K562 (cell line): ENCODE measurements at regions not wholly inside any gene's neighbourhood (a gene's known extent, or its start where the extent isn't known, plus 50 kb on each side); places are given as distances from the start of the nearest gene placed in this dataset.

Source experiments
- ATAC-seq: fragments of 200-7000 bp; cut with Tn5 transposase; 3 replicates; pipeline ENCODE4 v1.9.1; 2020; ENCODE audit warnings: moderate library complexity
- BruUV-seq: library from RNA; stranded (reverse); fragments of 400-500 nt; replicated peaks from 2 replicates; lab custom pipeline; 2021; lab: Mats Ljungman, UMichigan
- CTCF ChIA-PET: fragments of 300-600 bp; formaldehyde crosslinking; extraction: SDS; loops from one replicate; lab custom pipeline; 2021; ENCODE audit warnings: low intra/inter-chr PET ratio; lab: Yijun Ruan, JAX
- POLR2A ChIA-PET: fragments of 300-600, 350-650 bp; sonication (Branson Sonifier 250); formaldehyde crosslinking; extraction: SDS; loops from one replicate; lab custom pipeline; 2021; ENCODE audit warnings: antibody characterized with exemption, inconsistent platforms; lab: Yijun Ruan, JAX
- DNase-seq, 4 experiments: peaks; one replicate each; pipeline versions ENCODE4 v3.0.0 to v3.0.0-alpha.2; 2011 to 2018; ENCODE audit warnings: low spot score in 3 of 4, mixed read lengths in 3 of 4; ENCODE audit errors: extremely low read depth in 1 of 4
- FAIRE-seq: peaks from 2 replicates; lab custom pipeline; 2011; peaks lifted over from hg19 to GRCh38; lab: Jason Lieb, UNC
- H2AFZ ChIP-seq: 2 replicates; pipeline ENCODE4 v1.6.0; 2011; ENCODE audit warnings: low read depth, low read length, control low read depth, inconsistent platforms
- H3K27ac ChIP-seq: fragments of 200-600 bp; 3 replicates; pipeline ENCODE4 v1.8.0; 2011; ENCODE audit warnings: low read depth, mild to moderate bottlenecking, control low read depth, inconsistent platforms, low read length, moderate library complexity, mixed read lengths; ENCODE audit errors: extremely low read depth
- H3K27me3 ChIP-seq, 2 experiments: fragments of 300-600 bp in 1 of 2; 2 replicates in 1 of 2; 3 replicates in 1 of 2; pipeline versions ENCODE4 v1.6.0 to v1.8.0; 2011; ENCODE audit warnings: inconsistent platforms in 2 of 2, low read length in 2 of 2, mild to moderate bottlenecking in 1 of 2, mixed read lengths in 1 of 2, moderate library complexity in 1 of 2; ENCODE audit not compliant: control insufficient read depth in 2 of 2, insufficient read depth in 2 of 2
- H3K36me3 ChIP-seq: fragments of 300-600 bp; 3 replicates; pipeline ENCODE4 v1.8.0; 2011; ENCODE audit warnings: mild to moderate bottlenecking, low read length, inconsistent platforms; ENCODE audit not compliant: control insufficient read depth, insufficient read depth
- H3K4me1 ChIP-seq, 2 experiments: fragments of 200-600 bp in 1 of 2; replicated peaks in 1 of 2; 2 replicates in 1 of 2; 3 replicates in 1 of 2; pipeline versions ENCODE4 v1.5.1 to v1.8.0; 2011; ENCODE audit warnings: inconsistent platforms in 2 of 2, low read length in 2 of 2, mild to moderate bottlenecking in 1 of 2, mixed read lengths in 1 of 2, moderate library complexity in 1 of 2; ENCODE audit not compliant: control insufficient read depth in 2 of 2, insufficient read depth in 2 of 2
- H3K4me2 ChIP-seq: 2 replicates; pipeline ENCODE4 v1.6.1; 2011; ENCODE audit warnings: low read length, control low read depth, inconsistent platforms, mixed read lengths; ENCODE audit not compliant: insufficient read depth
- H3K4me3 ChIP-seq: fragments of 200-600 bp; sonication (generic), shearing (Covaris generic); 2 replicates; pipeline ENCODE4 v1.5.1; 2016; ENCODE audit warnings: control low read depth, inconsistent platforms
- H3K79me2 ChIP-seq: fragments of 200-600 bp; 3 replicates; pipeline ENCODE4 v1.8.0; 2011; ENCODE audit warnings: low read length, inconsistent platforms; ENCODE audit not compliant: control insufficient read depth, insufficient read depth
- H3K9ac ChIP-seq, 2 experiments: 2 replicates each; pipeline versions ENCODE4 v1.6.0 to v1.6.1; 2011; ENCODE audit warnings: low read depth in 2 of 2, low read length in 2 of 2, control low read depth in 1 of 2, inconsistent platforms in 1 of 2, mild to moderate bottlenecking in 1 of 2, mixed read lengths in 1 of 2; ENCODE audit not compliant: insufficient read depth in 1 of 2
- H3K9me1 ChIP-seq: one replicate; pipeline ENCODE4 v1.6.0; 2011; ENCODE audit warnings: inconsistent platforms, mild to moderate bottlenecking, low read length, moderate library complexity; ENCODE audit not compliant: control insufficient read depth, insufficient read depth
- H3K9me3 ChIP-seq: replicated peaks from 2 replicates; pipeline ENCODE4 v1.5.1; 2011; ENCODE audit warnings: low read depth, low read length, inconsistent platforms; ENCODE audit not compliant: control insufficient read depth, insufficient read depth
- H4K20me1 ChIP-seq: replicated peaks from 2 replicates; pipeline ENCODE4 v1.6.1; 2011; ENCODE audit warnings: low read length, inconsistent platforms, mixed read lengths; ENCODE audit not compliant: control insufficient read depth, insufficient read depth
- BCOR ChIP-seq: fragments of 450-650 bp; IDR thresholded peaks from 2 replicates; pipeline ENCODE4 v1.6.1; 2016
- EP300 ChIP-seq: IDR thresholded peaks from 2 replicates; pipeline ENCODE4 v1.6.1; 2012; ENCODE audit warnings: low read length, improper control_type of control experiment
- GATA2 ChIP-seq: sonication (generic); formaldehyde crosslinking; IDR thresholded peaks from 2 replicates; pipeline ENCODE4 v1.4.0; 2020; ENCODE audit warnings: mild to moderate bottlenecking, missing genetic modification reagents
- HNRNPK ChIP-seq: fragments of 200-400 bp; formaldehyde crosslinking; IDR thresholded peaks from one replicate; pipeline ENCODE4 v1.6.1; 2018; ENCODE audit warnings: mild to moderate bottlenecking, low read depth, low read length; ENCODE audit not compliant: poor library complexity, severe bottlenecking
- HOXB6 ChIP-seq: fragments of 250-450 bp; sonication (Bioruptor Pico); IDR thresholded peaks from 2 replicates; pipeline ENCODE4 v1.5.1; 2022; ENCODE audit warnings: mild to moderate bottlenecking, borderline replicate concordance
- PCBP1 ChIP-seq: fragments of 200-400 bp; formaldehyde crosslinking; IDR thresholded peaks from 2 replicates; pipeline ENCODE4 v1.6.1; 2018; ENCODE audit warnings: mild to moderate bottlenecking, low read depth, low read length; ENCODE audit not compliant: poor library complexity, severe bottlenecking
- SAFB ChIP-seq: fragments of 200-400 bp; formaldehyde crosslinking; IDR thresholded peaks from 2 replicates; pipeline ENCODE4 v1.6.1; 2017; ENCODE audit warnings: low read depth, low read length, borderline replicate concordance
- SIX5 ChIP-seq, 2 experiments: IDR thresholded peaks; 2 replicates each; pipeline ENCODE4 v1.6.1; 2011; ENCODE audit warnings: low read length in 2 of 2, borderline replicate concordance in 1 of 2, low read depth in 1 of 2, mild to moderate bottlenecking in 1 of 2, moderate library complexity in 1 of 2; ENCODE audit not compliant: insufficient read depth in 1 of 2
- TBP ChIP-seq: optimal IDR thresholded peaks from 2 replicates; pipeline ENCODE3; 2011; ENCODE audit warnings: low read depth, low read length, improper control_type of control experiment
- WGBS: fragments of 100-300 bp; shearing (Covaris generic); methylation state at CpG from one replicate; pipeline ENCODE4 v1.1.6; 2016; ENCODE audit warnings: low coverage, mixed read lengths; ENCODE audit not compliant: insufficient coverage; ENCODE audit errors: missing lambda C conversion rate; 5-methylcytosine and 5-hydroxymethylcytosine counted together
- in situ Hi-C: fragments of 300-500 bp; cut with MboI; formaldehyde crosslinking; loops from 4 replicates; pipeline ENCODE4 v1.15.0; 2018; ENCODE audit warnings: inconsistent platforms, mixed read lengths
- intact Hi-C: fragments of 100-400 bp; cut with micrococcal nuclease; formaldehyde crosslinking; loops from 2 replicates; pipeline ENCODE4 v1.14.2; 2022
- TF ChIP-seq, protein P1 (sequence below): fragments of 450-650 bp; IDR thresholded peaks from 2 replicates; pipeline ENCODE4 v1.6.1; 2017; ENCODE audit warnings: mild to moderate bottlenecking, moderate library complexity
- TF ChIP-seq, protein P2 (sequence below): fragments of 250-450 bp; sonication (Bioruptor Pico); IDR thresholded peaks from 2 replicates; pipeline ENCODE4 v1.8.0; 2022; ENCODE audit warnings: moderate library complexity, mild to moderate bottlenecking, inconsistent platforms
- TF ChIP-seq, protein P3 (sequence below), 2 experiments: fragments of 200-800 bp in 1 of 2; sonication (Bioruptor generic) in 1 of 2; sonication (generic) in 1 of 2; formaldehyde crosslinking in 1 of 2; IDR thresholded peaks in 1 of 2; conservative IDR thresholded peaks in 1 of 2; 2 replicates each; pipeline versions ENCODE4 v1.5.0 to v1.6.1; 2016 to 2020; ENCODE audit warnings: missing compliant biosample characterization in 1 of 2, missing genetic modification characterization in 1 of 2, missing genetic modification reagents in 1 of 2

DNA sequence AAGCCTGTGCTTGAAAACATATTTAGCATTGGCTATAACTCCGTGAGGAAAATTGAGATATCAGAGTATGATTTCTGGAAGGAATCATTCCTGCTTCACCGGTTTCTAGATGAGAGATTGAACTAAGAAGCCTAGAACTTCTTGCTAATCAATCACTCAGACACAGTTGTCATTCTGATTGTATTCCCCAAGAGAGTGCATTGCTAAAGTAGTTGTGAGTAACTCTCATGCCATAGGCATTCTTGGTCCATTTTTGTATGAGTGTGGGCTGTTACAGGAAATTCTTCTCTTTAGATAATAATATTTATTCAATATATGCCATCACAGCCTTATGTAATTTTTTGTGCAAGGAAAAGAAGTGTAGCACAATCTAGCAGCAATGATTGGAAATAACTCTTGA, 893.3 kb upstream of the MDGA2 start:
- Histone ChIP-seq H3K9me3 (no peaks in the 10 kb centered on the region), H3K9me1 (no peaks in the 10 kb centered on the region), H3K4me2 (no peak overlapping the region), H3K4me1 (no peaks in the 10 kb centered on the region), H4K20me1 (no peaks in the 10 kb centered on the region), H3K4me3 (no peak overlapping the region), H3K79me2 (no peaks in the 10 kb centered on the region), H3K27me3 (no peaks in the 10 kb centered on the region), H3K27ac (no peak overlapping the region), H3K36me3 (no peaks in the 10 kb centered on the region), H2AFZ (no peak overlapping the region), H3K9ac (no peak overlapping the region)
- BruUV-seq = no TSS peak
- FAIRE-seq (no peak), DNase-seq (no peak), ATAC-seq (no peak)
- no peak for TF ChIP-seq HOXB6
- no peak for TF ChIP-seq BCOR
- ChIA-PET POLR2A (no interaction called here), CTCF (no interaction called here)
- in situ Hi-C loops = no loop called here
- WGBS = 0% methylated on average over 1 of the region's 2 CpGs
- intact Hi-C loops = no loop called here

DNA sequence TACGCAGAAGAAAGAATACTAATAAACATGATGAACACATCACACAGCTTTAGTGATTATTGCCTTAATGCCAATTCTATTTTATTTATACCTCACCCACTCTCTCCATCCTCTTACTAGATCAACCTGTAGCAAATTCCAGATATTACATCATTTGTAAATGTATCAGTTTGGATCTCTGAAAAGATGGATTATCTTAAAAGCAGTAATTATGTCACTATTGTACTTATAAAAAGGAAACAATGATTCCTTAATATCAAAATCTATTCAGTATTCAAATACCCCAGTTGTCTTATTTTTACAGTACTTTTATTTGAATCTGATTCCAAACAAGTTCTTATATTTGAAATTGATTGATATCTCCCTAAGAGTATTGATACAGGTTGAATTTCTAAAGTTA, 892.8 kb upstream of the MDGA2 start:
- BruUV-seq = no TSS peak
- POLR2A ChIA-PET = no interaction called here
- DNase-seq = no peak

More for the DNA sequence above, 892.8 kb upstream of the MDGA2 start:
- no peaks in the 10 kb centered on the region for H3K27me3 ChIP-seq
- no peak overlapping the region for H3K4me3 ChIP-seq
- CTCF ChIA-PET = no interaction called here
- H3K79me2 ChIP-seq = no peaks in the 10 kb centered on the region
- H3K9ac ChIP-seq = no peak overlapping the region
- H3K4me1 ChIP-seq = no peaks in the 10 kb centered on the region
- no peaks in the 10 kb centered on the region for H3K9me3 ChIP-seq
- no peaks in the 10 kb centered on the region for H4K20me1 ChIP-seq
- 0% methylated on average over 1 of the region's 1 CpG for WGBS
- TF ChIP-seq EP300 (no peak), PCBP1 (no peak), HNRNPK (no peak), SAFB (no peak), GATA2 (CRISPR knock-in tag) (no peak), SIX5 (IDR thresholded peaks at IDR 0.05; ENCODE audit: borderline replicate concordance in 1 of 2, insufficient read depth in 1 of 2, low read depth in 1 of 2, low read length in 2 of 2) (no peak), TBP (no peak)
- TF ChIP-seq, protein P1, sequence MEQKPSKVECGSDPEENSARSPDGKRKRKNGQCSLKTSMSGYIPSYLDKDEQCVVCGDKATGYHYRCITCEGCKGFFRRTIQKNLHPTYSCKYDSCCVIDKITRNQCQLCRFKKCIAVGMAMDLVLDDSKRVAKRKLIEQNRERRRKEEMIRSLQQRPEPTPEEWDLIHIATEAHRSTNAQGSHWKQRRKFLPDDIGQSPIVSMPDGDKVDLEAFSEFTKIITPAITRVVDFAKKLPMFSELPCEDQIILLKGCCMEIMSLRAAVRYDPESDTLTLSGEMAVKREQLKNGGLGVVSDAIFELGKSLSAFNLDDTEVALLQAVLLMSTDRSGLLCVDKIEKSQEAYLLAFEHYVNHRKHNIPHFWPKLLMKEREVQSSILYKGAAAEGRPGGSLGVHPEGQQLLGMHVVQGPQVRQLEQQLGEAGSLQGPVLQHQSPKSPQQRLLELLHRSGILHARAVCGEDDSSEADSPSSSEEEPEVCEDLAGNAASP = no peak
- TF ChIP-seq, protein P2, sequence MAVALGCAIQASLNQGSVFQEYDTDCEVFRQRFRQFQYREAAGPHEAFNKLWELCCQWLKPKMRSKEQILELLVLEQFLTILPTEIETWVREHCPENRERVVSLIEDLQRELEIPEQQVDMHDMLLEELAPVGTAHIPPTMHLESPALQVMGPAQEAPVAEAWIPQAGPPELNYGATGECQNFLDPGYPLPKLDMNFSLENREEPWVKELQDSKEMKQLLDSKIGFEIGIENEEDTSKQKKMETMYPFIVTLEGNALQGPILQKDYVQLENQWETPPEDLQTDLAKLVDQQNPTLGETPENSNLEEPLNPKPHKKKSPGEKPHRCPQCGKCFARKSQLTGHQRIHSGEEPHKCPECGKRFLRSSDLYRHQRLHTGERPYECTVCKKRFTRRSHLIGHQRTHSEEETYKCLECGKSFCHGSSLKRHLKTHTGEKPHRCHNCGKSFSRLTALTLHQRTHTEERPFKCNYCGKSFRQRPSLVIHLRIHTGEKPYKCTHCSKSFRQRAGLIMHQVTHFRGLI (CRISPR knock-in tag) = no peak
- TF ChIP-seq, protein P3, sequence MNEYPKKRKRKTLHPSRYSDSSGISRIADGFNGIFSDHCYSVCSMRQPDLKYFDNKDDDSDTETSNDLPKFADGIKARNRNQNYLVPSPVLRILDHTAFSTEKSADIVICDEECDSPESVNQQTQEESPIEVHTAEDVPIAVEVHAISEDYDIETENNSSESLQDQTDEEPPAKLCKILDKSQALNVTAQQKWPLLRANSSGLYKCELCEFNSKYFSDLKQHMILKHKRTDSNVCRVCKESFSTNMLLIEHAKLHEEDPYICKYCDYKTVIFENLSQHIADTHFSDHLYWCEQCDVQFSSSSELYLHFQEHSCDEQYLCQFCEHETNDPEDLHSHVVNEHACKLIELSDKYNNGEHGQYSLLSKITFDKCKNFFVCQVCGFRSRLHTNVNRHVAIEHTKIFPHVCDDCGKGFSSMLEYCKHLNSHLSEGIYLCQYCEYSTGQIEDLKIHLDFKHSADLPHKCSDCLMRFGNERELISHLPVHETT (CRISPR knock-in tag; conservative IDR thresholded peaks at IDR 0.05 in 1 of 2, IDR thresholded peaks at IDR 0.05 in 1 of 2) = no peak
- no peaks in the 10 kb centered on the region for H3K9me1 ChIP-seq
- FAIRE-seq (no peak), ATAC-seq (no peak)
- in situ Hi-C loops (no loop called here), intact Hi-C loops (no loop called here)
- no peaks in the 10 kb centered on the region for H3K36me3 ChIP-seq
- H3K27ac ChIP-seq = no peak overlapping the region
- no peak overlapping the region for H3K4me2 ChIP-seq
- no peak overlapping the region for H2AFZ ChIP-seq
